HS-27A (cell line): ENCODE measurements at regions not wholly inside any gene's neighbourhood (a gene's known extent, or its start where the extent isn't known, plus 50 kb on each side); places are given as distances from the start of the nearest gene placed in this dataset.

Source experiments
- DNase-seq: peaks from one replicate; pipeline ENCODE4 v3.0.0-alpha.2; 2012; ENCODE audit warnings: low read depth, missing footprints

DNA sequence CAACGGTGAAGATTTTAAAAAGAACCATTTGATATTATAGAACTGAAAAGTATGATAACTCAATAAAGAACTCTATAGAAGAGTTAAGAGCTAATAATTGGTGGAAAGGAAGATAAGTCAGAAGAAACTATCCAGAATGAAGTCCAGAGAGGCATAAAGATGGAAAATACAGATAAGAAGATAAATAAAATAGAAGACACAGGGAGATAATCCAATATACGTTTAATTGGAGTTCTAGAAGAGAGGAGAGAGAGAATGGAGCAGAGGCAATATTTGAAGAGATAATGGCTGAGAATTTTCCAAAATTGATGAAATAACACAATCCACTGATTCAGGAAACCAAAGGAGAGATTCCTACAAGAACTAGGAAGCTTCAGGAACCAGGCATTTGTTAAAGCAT lies 49.8 kb upstream of the EPHB3 start:
- no peak for DNase-seq
